Panc1 (cell line): ENCODE measurements at regions not wholly inside any gene's neighbourhood (a gene's known extent, or its start where the extent isn't known, plus 50 kb on each side); places are given as distances from the start of the nearest gene placed in this dataset.

Experiments
- ATAC-seq: fragments of 200-7000 bp; cut with Tn5 transposase; 2 replicates; pipeline ENCODE4 v1.9.1; 2020; ENCODE audit warnings: mild to moderate bottlenecking, moderate library complexity
- BruUV-seq: library from RNA; stranded (reverse); fragments of 400-500 nt; replicated peaks from 2 replicates; lab custom pipeline; 2021; lab: Mats Ljungman, UMichigan
- CTCF ChIA-PET: fragments of 300-600 bp; sonication (Branson Sonifier 250); formaldehyde crosslinking; loops from one replicate; lab custom pipeline; 2022; ENCODE audit warnings: antibody characterized with exemption; lab: Charles Lee
- POLR2A ChIA-PET: fragments of 300-600 bp; sonication (Branson Sonifier 250); formaldehyde crosslinking; loops from one replicate; lab custom pipeline; 2022; ENCODE audit warnings: antibody characterized with exemption; lab: Charles Lee
- DNase-seq: peaks from one replicate; pipeline ENCODE4 v3.0.0-alpha.2; 2010; ENCODE audit warnings: low read depth, low spot score
- H3K27ac ChIP-seq: 2 replicates; pipeline ENCODE4 v1.5.1; 2011; ENCODE audit warnings: mild to moderate bottlenecking, low read length, inconsistent platforms
- H3K27me3 ChIP-seq: fragments of 200-500 bp; sonication (Bioruptor generic); 2 replicates; pipeline ENCODE4 v1.6.0; 2014; ENCODE audit warnings: low read length, inconsistent platforms; ENCODE audit not compliant: control insufficient read depth, insufficient read depth
- H3K36me3 ChIP-seq: fragments of 200-500 bp; sonication (Bioruptor generic); 2 replicates; pipeline ENCODE4 v1.5.1; 2014; ENCODE audit warnings: inconsistent platforms, mild to moderate bottlenecking, low read length, moderate library complexity; ENCODE audit not compliant: control insufficient read depth, insufficient read depth
- H3K4me1 ChIP-seq: 2 replicates; pipeline ENCODE4 v1.5.1; 2011; ENCODE audit warnings: inconsistent platforms, mild to moderate bottlenecking, low read length, moderate library complexity; ENCODE audit not compliant: control insufficient read depth, insufficient read depth
- H3K4me3 ChIP-seq, 2 experiments: 2 replicates each; pipeline ENCODE4 v1.5.1; 2011 to 2012; ENCODE audit warnings: low read depth in 2 of 2, low read length in 2 of 2, mild to moderate bottlenecking in 2 of 2, inconsistent platforms in 1 of 2, moderate library complexity in 1 of 2
- H3K9me3 ChIP-seq: fragments of 200-500 bp; sonication (Bioruptor generic); 2 replicates; pipeline ENCODE4 v1.5.1; 2014; ENCODE audit warnings: low read depth, mild to moderate bottlenecking, inconsistent platforms, low read length, moderate library complexity; ENCODE audit not compliant: control insufficient read depth, insufficient read depth
- CTCF ChIP-seq: fragments of 450-650 bp; IDR thresholded peaks from 2 replicates; pipeline ENCODE4 v1.5.1; 2017; ENCODE audit warnings: mild to moderate bottlenecking
- POLR2AphosphoS5 ChIP-seq: IDR thresholded peaks from 2 replicates; pipeline ENCODE4 v1.6.1; 2012; ENCODE audit warnings: mild to moderate bottlenecking, low read depth, low read length, moderate library complexity
- REST ChIP-seq, 2 experiments: IDR thresholded peaks; 2 replicates each; pipeline ENCODE4 v1.6.1; 2011 to 2012; ENCODE audit warnings: low read depth in 2 of 2, control low read depth in 1 of 2, low read length in 1 of 2, mild to moderate bottlenecking in 1 of 2, moderate library complexity in 1 of 2; ENCODE audit not compliant: insufficient read depth in 1 of 2
- SIN3A ChIP-seq: IDR thresholded peaks from 2 replicates; pipeline ENCODE4 v1.6.1; 2012; ENCODE audit warnings: low read depth, mild to moderate bottlenecking, low read length, moderate library complexity, borderline replicate concordance; ENCODE audit not compliant: insufficient read depth
- TCF7L2 ChIP-seq: IDR thresholded peaks from 2 replicates; pipeline ENCODE4 v1.6.1; 2011; ENCODE audit warnings: mild to moderate bottlenecking, low read depth, low read length, inconsistent platforms
- in situ Hi-C: cut with HindIII; loops from 2 replicates; pipeline ENCODE4 v1.10.0; 2016; ENCODE audit warnings: low sequenced_read_pairs, low pct_unique_long_range_greater_than_20kb
- intact Hi-C: fragments of 100-400 bp; cut with micrococcal nuclease; formaldehyde crosslinking; loops from one replicate; pipeline ENCODE4 v1.10.0; 2022; ENCODE audit not compliant: unreplicated experiment

- H3K4me3 ChIP-seq: no peak overlapping the region
- intact Hi-C loops: no loop called here
- TF ChIP-seq POLR2AphosphoS5 (no peak), SIN3A (no peak), CTCF (no peak), TCF7L2 (no peak), REST (IDR thresholded peaks at IDR 0.05; ENCODE audit: insufficient read depth in 1 of 2, low read depth in 2 of 2, low read length in 1 of 2) (no peak)
- ChIA-PET POLR2A (no interaction called here), CTCF (no interaction called here)
- peaks cover 2% of the 10 kb centered on the region; the same call in 1 of the 2 replicates for H3K9me3 ChIP-seq
- H3K4me1 ChIP-seq: no peaks in the 10 kb centered on the region
- in situ Hi-C loops: no loop called here
- no peaks in the 10 kb centered on the region for H3K36me3 ChIP-seq
- DNase-seq: no peak
- ATAC-seq: no peak
- no peak overlapping the region for H3K27ac ChIP-seq
- no TSS peak for BruUV-seq
- no peaks in the 10 kb centered on the region for H3K27me3 ChIP-seq
These were observed 1555.5 kb downstream of the UQCRFS1 start for GRCh38 chr19:27657271-27658051.

- no TSS peak for BruUV-seq
- TF ChIP-seq SIN3A (no peak), CTCF (no peak), POLR2AphosphoS5 (no peak), REST (IDR thresholded peaks at IDR 0.05; ENCODE audit: insufficient read depth in 1 of 2, low read depth in 2 of 2, low read length in 1 of 2) (no peak), TCF7L2 (no peak)
- in situ Hi-C loops: no loop called here
- Histone ChIP-seq H3K9me3 (peaks cover 2% of the 10 kb centered on the region; the same call in 1 of the 2 replicates), H3K27ac (no peak overlapping the region), H3K4me3 (no peak overlapping the region), H3K36me3 (no peaks in the 10 kb centered on the region), H3K4me1 (no peaks in the 10 kb centered on the region), H3K27me3 (no peaks in the 10 kb centered on the region)
- DNase-seq (no peak), ATAC-seq (no peak)
- intact Hi-C loops: no loop called here
- POLR2A ChIA-PET: no interaction called here
- CTCF ChIA-PET: no interaction called here
These were observed 1558.5 kb downstream of the UQCRFS1 start for GRCh38 chr19:27654266-27654990.
